VCaP (cell line): ENCODE measurements at regions not wholly inside any gene's neighbourhood (a gene's known extent, or its start where the extent isn't known, plus 50 kb on each side); places are given as distances from the start of the nearest gene placed in this dataset.

Source experiments
- H3K27ac ChIP-seq: fragments of 450-650 bp; 2 replicates; pipeline ENCODE4 v1.5.1; 2017
- CTCF ChIP-seq: fragments of 450-650 bp; conservative IDR thresholded peaks from 2 replicates; pipeline ENCODE4 v1.5.1; 2017; ENCODE audit warnings: mild to moderate bottlenecking, moderate library complexity

DNA sequence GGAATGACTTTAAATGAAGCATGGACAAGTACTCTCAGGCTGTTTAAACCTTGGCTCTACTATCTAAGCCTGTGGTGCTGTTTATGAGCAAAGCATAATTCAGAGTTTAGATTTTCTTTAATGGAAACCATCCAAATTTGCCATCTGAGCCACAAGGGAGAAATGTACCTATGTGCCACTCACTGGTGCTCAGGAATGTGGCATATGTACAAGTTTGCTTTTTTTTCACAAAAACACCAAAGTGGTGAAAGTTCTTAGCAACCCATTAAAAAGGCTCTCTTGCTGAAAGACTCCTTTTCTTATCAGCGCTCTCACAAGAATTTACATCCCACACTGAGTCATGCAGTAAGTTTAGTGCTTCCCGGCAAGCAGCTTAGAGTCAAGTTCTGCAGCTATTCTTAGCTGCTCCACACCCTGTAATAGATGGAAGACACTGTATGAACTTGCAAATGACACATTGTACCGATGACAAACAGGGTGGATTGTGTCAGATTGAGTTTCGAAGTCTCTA is 57.3 kb upstream of the MLIP start:
- TF ChIP-seq CTCF, result no peak
- no peak overlapping the region for H3K27ac ChIP-seq

GRCh38 chr6:54056105-54056504 is 55.1 kb upstream of the MLIP start:
- no peak overlapping the region for H3K27ac ChIP-seq
- no peak for TF ChIP-seq CTCF

- TF ChIP-seq CTCF, result no peak
- H3K27ac ChIP-seq, result no peak overlapping the region
Observed at GRCh38 chr6:54057058-54057457, 54.2 kb upstream of the MLIP start.

- TF ChIP-seq CTCF, result no peak
- no peak overlapping the region for H3K27ac ChIP-seq
Observed at GRCh38 chr6:54058236-54058635, 53.0 kb upstream of the MLIP start.

- no peak for TF ChIP-seq CTCF
- H3K27ac ChIP-seq, result no peak overlapping the region
Observed at GRCh38 chr6:54059683-54060082, 51.6 kb upstream of the MLIP start.

- H3K27ac ChIP-seq, result no peak overlapping the region
- no peak for TF ChIP-seq CTCF
Observed at GRCh38 chr6:54060286-54060685, 51.0 kb upstream of the MLIP start.
